HG03442 (cell line): ENCODE measurements at regions not wholly inside any gene's neighbourhood (a gene's known extent, or its start where the extent isn't known, plus 50 kb on each side); places are given as distances from the start of the nearest gene placed in this dataset.
"Not testable (repeated sequence)": the region's sequence is repeated elsewhere in the genome, so short reads cannot be mapped to it uniquely, and the experiment has no call there.

Experiments used
- ATAC-seq: cut with Tn5 transposase; IDR thresholded peaks from one replicate; pipeline ENCODE4 v1.9.1; 2021; ENCODE audit warnings: mild to moderate bottlenecking, moderate library complexity; ENCODE audit not compliant: unreplicated experiment

DNA sequence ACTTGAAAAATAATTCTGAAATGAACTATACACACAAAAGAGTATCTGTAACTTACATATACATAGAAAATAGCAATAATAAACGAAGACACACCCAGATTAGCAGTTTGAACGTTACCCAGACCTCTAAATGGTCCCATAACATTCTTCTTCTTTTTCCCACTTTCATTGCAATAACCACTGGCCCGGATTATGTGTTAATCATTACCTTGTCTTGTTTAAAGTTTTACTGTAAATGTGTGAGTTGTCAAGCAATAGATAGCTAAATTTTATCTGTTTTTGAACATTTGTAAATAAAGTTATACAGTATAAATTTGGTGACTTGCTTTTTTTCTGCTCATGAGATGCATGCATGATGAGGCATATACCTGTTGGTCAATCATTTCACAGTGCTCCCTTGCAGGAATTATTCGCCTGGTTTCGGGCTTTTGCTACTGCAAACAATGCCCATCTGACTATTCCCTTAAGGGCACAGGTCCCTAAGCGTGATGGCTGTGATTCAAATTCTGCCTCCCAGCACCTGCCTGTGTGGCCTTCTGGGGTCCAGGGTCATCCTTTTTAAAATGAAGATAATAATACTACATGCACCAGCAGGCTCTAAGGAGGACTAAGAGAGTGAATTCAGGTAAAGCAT lies 66.1 kb downstream of the GADD45G start:
- ATAC-seq = no peak

DNA sequence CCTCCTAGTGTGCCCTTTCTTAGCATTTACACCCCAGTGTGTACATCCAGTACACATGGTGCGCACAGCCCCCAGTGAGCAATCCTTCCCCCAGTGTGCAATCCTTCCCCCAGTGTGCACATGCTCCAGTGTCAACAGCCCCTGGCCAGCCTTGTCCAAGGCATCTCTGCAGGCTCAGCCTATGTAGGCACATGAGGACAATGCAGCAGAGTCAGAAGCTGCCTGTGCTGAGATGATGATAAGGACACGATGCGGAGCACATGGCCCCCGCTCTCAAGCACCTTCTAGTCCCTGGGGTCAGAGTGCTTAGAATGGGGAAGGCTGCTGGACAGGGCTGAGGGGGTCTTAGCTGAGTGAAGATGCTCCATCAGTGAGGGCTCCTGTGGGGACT lies 69.8 kb downstream of the GADD45G start:
- ATAC-seq = no peak

DNA sequence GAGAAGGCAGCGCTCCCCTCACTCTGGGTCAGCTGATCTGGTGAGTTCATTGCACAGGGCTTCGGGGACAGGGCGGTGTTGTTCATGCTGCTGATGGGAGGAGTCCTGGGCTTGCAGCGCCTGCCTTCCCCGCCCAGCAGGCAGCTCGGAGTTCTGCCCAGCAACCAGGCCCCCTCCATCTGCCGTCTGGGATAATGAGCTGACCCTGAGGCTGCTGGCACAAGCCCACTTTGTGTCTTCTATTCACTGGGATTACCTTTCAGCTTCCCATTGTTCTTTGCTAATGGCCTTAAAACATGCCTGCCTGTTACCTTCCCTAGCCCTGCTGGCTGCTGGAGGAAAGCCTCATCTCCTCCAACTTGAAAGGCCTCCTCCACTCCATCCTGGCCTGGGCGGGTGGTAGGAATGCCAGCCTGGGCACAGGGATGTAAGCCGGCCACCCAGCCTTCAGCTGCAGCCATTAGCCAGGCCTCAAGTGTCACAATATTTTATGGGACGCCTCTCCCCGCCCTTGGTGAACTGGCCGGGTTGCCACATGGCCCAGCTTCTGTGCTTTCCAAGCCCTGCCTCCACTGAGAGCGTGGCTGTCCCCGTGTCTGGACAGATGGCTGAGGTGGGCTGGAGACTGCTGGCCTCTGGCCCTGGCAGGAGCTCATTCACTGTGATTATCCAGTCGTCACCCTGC lies 70.4 kb downstream of the GADD45G start:
- ATAC-seq = no peak

DNA sequence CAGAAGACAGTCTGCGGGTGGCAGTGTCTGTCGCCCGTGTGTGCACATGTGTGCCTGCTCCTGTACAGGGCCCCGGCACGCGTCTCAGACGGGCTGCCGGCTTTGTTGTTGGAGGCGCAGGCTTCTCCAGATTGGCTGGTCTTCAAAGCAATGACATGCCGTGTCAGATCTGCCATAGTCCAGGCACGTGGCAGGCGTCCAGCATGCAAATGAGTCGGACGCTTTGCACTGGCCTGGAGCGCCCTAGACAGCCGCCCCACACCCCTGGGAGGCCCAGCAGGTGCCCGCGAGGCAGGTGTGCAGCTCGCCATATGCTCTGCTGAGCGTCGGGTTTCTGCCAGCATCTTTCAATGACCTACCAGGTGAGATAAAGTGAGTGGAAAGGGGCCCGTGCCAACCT lies 71.5 kb downstream of the GADD45G start:
- ATAC-seq = no peak

DNA sequence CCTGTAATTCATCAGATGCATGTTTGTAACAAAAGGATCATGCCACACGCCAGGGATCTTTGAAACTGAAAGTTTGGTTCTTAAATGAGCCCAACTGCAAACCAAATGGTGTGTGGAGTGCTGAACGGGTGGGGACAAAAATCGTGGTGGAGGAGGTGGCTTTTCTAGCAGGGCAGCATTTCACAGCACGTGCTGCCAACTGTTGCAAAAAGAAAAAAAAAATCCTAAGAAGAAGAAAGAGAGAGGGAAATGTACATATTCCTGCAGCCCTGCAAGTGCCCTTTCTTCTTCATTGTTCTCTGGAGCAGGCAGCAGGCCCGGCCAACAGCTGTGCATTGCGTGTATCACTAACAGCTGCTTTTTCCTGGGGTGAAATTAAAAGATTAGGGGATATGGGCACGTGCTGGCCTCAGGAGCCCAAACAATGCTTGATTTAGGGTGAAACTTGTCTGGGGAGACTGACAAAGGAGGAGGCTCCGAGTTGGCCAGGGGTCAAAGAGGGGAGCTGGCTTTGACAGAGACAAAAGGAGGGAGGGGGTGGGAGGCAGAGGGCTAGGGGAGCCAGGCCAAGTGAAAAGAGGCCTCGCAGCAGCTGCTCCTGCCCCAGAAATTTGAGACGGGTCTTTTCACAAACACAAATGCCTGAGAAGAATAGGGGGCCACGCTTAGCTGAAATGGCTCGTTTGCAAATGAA lies 73.0 kb downstream of the GADD45G start:
- no peak for ATAC-seq

DNA sequence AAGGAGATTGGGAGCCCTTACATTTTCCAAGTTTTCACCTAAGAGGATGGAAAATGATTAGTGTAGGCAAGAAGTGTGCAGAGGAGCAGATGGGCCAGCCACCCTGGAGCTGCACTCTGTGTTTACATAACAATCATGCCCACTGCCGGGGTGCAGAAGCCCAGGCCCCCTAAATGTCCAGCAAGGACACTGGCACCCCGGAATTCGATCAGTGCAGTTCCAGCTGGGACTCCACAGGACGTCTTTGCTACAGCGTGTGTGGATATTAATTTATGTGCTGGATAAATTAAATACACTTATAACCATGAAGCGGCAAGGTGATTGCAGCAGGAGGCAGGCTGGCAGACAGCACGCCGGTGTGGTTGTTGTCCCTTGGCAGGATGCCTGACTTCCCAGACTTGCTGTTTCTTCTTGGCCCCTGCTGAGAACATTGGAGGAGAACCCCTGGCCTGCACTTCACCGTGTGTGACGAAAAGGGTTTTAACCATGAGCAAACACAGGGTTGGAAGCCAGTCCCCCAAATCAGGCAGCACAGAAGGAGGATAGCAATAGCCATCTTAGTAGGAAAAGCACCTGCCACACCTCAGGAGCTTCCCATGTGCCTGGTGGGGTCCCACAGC lies 73.7 kb downstream of the GADD45G start:
- ATAC-seq = no peak

DNA sequence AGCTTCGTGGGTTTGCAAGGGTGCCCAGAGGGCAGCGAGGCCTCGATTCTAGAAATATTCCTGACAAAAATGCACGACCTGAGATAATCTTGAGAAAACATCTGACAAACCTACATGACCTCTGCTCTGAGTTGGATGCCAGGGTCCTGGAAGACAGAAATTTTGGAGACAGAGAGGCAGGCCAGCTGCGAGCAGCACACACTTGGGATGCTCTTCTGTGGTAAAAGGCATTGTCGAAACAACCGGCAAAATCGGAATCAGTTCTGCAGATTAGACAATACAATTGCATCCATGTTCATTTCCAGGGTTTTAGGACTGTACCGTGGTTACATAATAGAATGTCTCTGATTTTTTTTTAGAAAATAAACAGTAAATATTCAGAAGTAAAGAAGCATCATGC lies 74.2 kb downstream of the GADD45G start:
- ATAC-seq = no peak

DNA sequence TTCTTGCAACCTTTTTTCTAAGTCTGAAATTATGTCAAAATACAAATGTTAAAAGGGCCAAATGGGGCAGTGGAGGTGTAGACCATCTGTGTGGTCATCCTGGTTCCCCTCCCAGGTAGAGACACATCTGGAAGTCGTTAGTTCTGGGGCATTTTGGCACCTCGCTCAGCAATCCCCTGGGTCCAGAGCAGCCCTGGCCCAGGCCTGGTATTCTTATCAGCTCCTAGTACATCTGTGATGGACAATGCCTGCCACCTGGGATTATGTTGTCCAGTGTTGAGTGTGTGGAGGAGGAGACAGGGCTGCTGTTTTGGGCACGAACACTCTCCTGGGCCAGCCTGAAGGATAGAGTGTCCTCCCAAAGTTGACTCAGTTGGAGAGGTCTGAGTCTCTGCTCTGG lies 74.8 kb downstream of the GADD45G start:
- no peak for ATAC-seq

DNA sequence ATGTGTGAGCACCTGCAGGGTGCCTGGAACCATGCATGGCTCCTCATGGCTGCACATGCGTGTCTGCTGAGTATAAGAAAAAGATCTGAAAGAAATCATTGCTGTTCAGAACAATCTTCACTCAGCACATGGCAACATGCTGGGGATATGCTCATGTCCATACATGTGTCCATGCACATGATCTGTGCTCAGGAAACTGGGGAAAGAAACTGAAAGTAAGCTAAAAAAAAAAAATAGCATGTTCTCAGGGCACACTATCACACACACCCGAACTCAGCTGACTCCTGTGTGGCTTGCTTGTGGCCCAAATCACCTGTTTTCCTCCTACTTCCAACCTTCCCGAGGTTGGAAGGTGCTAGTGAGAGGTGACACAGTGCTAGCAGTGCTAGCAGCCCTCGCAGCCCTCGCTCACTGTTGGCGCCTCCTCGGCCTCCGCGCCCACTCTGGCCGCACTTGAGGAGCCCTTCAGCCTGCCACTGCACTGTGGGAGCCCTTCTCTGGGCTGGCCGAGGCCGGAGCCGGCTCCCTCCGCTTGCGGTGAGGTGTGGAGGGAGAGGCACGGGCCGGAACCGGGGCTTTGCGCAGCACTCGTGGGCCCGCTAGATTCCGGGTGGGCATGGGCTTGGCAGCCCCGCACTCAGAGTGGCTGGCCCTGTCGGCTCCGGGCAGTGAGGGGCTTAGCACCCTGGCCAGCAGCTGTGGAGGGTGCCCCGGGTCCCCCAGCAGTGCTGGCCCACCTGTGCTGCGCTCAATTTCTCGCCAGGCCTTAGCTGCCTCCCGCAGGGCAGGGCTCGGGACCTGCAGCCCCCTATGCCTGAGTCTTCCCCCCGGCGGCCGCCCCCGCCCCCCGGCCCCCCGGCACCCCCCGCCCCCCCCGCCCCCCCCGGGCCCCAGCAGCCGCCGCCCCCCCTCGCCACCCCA lies 76.0 kb downstream of the GADD45G start:
- ATAC-seq = no peak

DNA sequence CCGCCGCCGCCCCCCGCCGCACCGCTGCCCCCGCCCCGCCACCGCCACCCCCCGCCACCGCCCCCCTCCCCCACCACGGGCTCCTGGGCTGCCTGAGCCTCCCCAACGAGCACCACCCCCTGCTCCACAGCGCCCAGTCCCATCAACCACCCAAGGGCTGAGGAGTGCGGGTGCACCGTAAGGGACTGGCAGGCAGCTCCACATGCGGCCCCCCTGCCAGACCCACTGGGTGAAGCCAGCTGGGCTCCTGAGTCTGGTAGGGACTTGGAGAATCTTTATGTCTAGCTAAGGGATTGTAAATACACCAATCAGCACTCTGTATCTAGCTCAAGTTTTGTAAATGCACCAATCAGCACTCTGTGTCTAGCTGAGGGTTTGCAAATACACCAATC lies 76.7 kb downstream of the GADD45G start:
- ATAC-seq = not testable (repeated sequence)

DNA sequence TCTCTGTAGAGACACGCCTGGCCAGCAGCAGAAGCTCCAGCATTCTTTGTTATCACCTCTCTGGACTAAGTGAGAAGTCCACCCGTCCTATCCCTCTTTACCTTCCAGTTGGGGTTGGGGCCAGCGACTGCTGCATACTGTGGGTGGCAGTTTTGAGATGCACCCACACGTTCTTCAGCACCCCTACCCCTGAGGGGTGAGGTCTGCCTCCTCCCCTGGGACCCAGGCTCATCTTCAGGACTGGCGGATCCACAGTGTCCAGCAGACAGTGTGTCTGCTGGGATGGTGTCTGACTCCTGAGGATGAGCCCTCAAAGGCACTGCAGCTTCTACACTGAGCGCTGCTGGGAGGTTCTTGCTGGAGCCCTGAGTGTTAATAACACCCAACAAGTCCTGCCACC lies 78.8 kb downstream of the GADD45G start:
- no peak for ATAC-seq

DNA sequence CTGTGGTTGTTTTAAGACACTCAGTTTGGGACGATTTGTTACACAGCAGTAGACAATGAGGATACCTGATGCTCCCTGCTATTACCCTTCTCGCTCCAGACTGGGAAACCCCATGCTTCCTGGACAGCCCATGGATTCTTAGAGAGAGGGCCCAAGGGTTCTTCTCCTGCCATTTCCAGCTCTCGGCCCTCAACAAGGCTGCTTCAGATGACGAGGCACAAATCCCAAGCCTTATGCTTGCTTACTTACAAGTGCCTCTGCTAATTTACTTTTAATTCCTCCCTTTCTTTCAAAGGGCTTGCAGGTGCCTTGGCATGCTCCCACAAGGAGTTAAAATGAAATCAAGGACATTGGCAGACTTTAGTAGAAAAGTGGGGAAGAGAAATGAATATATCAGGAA lies 79.4 kb downstream of the GADD45G start:
- ATAC-seq = no peak

DNA sequence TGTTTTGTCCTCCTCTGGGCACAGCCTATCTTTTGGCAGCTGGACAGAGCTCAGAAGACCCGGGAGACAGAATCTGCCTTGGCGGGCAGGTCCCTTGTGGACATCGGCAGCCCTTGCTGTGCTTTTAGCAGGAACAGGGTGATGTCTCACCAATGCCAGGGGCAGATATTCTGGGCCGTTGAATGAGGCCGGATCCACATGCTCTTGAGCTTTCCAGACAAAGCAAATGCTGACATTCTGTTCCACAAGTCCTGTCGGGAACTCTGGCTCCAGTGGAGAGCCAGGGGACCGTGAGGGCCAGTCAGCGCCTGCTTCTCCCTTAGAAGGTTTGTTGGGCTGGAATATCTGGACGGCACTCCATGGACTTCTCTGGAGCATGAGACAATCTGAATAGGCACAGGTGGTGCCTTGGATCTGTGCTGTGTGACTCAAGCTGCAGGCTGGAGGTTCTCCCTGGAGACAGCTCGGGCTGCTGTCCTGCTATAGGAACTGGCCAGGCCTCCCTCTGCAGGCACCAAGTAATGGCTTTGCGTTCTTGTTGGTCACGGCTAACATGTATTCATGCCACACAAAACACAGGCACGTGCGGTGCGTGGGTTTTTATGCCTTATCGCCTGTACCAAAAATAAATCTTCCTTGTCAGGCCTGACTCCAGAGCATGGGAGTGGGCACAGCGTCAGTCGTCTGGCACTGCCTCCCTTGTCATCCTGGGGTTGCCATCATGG lies 80.3 kb downstream of the GADD45G start:
- no peak for ATAC-seq

DNA sequence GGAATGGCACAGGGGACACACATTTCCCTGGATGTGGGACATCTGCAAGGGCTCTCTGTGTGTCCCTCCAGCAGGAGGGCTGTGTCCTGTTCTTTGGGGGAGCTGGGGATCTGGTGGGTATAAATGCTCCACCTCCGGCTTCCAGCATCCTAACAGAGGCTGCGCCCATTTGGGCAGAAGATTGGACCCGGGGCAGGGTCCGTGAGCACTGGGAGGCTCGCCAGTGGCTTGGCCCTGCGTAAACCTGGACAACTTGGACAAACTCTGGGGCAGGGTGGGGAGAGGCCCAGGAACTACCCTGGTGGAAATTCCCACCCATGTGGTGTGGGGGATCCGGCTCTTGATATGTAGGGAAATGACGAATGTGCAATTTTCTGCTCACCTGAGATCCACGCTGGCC lies 80.9 kb downstream of the GADD45G start:
- no peak for ATAC-seq

DNA sequence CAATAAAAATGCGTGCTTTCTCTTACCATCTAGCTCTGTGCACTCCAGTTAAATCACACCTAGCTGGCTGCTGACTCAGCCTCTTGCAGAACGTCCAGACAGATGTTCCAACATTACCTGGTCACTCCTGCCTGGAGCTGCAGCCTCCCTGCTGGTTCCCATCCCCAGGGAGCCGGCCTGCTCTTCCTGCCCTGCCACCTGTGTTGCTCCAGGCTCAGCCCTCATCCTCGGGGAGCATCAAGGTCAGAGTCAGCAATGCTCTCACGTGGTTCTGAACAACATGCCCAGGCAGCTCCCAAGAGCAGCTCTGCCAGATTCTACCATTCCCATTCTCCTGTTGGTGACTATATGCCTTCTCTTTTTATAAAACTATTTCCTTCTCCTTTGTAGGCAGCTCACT lies 81.3 kb downstream of the GADD45G start:
- ATAC-seq = no peak

DNA sequence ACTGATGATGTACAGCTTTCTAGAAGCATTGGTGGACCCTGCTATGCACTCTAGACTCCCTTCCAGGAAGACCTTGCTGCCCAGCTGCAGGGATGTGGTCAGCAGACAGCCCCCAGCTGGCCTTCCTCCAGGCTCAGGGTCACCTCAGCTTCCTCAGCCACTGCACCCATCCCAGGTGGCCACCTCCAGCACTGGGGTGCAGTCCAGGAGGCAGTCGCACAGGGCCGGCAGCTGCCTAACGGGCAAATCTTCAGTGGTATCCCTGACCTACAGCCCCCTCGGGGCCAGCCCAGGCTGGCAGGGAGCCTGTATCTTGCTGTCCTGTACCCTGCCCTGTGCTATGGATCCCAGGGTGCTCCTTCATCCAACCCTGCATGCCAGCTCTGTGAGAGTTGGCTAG lies 81.8 kb downstream of the GADD45G start:
- ATAC-seq = no peak

DNA sequence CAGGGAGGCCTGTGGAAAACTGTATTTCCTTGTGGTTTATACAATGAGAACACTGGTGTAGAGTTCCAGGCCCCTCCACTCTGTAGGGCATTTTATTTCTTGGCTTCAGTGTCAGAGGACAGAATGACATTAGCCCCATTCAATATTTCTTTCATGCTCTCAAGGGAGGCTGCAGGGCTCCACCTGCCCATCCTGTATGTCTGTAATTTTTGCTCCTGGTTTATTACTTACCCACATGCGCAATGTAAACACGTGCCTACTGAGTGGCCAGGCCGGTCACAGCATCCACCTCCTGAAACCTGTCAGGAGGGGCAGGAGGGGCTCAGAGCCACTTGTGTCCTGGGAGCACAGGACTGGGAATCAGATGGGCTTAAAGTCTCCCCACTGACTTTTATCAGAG lies 82.4 kb downstream of the GADD45G start:
- ATAC-seq = no peak

DNA sequence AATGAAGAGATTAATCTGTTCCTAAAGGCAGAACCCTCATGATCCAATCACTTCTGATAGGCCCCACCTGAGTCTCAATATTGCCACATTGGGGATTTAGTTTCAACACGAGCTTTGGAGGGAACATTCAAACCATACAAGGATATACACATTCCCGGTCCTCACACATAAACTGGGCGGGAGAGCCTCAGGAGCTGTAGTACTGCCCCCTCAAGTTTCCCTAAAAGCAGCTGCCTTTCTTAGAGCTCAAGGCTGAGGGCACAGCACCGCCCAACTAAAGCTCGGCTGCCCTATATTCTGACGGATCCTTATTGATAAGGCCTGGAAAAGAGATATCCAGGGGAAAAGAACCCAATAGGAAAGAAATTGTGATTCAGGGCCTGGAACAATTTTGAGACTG lies 83.0 kb downstream of the GADD45G start:
- no peak for ATAC-seq

DNA sequence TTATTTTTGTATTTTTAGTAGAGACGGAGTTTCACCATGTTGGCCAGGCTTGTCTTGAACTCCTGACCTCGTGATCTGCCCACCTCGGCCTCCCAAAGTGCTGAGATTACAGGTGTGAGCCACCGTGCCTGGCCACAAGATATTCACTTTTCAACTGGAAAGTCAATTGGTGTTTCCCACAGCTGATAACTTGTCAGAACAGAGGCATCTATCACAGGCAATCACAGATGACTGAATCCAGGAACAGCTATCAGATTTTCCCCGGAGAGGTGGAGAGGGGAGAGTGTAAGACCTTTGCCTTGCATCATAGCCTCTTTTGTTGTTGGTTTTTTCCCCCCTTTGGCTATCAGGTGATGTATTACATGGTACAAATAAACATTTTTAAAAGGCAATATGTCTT lies 84.5 kb downstream of the GADD45G start:
- ATAC-seq = not testable (repeated sequence)

DNA sequence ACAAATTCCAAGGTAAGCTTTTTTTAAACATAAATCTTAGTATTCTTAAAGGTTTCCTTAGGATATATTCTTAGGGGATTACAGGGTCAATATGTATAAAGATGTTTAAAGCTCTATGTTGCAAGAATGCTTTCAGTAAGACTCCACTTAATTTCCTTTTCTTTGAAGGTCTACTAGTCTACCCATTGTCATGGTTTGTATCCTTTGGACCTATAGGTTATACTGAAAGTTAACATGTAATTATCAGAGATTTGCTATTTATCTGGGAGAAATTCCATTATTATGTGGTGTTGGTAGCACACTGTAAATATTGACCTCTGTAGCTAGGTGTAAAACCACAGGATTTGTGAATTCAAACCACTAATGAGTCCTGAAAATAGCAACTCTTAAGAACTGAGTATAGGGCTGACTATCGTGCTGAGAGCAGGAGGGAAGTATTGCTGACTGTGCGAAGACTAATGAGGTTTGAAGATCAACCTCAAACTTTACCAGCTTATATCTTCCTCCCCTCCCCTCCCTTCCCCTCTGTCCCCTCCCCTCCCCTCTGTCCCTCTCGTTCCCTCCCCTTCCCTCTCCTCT lies 85.6 kb downstream of the GADD45G start:
- peak; percentile 92 for ATAC-seq
